Neural progenitor cell (in vitro differentiated cells): ENCODE measurements at regions not wholly inside any gene's neighbourhood (a gene's known extent, or its start where the extent isn't known, plus 50 kb on each side); places are given as distances from the start of the nearest gene placed in this dataset.

Experiments used
- EZH2 ChIP-seq: fragments of 200-600 bp; sonication (generic); IDR thresholded peaks from 2 replicates; pipeline ENCODE4 v1.6.1; 2017; ENCODE audit warnings: antibody characterized with exemption, mild to moderate bottlenecking, moderate library complexity
- EZH2phosphoT487 ChIP-seq: fragments of 200-600 bp; sonication (generic); IDR thresholded peaks from 2 replicates; pipeline ENCODE4 v1.6.1; 2017; ENCODE audit warnings: antibody characterized with exemption
- TF ChIP-seq, protein P1 (sequence below): fragments of 200-600 bp; sonication (generic); IDR thresholded peaks from 2 replicates; pipeline ENCODE4 v1.5.1; 2017; ENCODE audit warnings: antibody characterized with exemption, mild to moderate bottlenecking

DNA sequence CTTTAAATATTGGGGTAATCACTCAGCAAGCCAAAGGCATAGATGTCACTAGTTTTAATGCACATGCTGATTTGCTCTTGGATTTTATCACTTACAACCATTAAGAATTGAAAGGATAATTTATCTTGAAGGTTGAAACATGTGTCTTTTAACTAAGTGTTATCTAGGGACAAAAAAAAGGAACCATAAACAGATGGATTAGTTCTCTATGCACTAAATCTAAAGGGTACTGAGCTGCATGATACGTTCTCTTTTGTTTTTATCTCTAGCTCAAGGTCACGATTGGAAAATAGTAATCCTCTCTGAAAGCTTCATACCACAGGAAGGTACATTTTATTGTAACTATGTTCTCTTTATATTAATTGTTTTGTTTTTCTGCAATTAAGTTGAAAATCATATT, 1426.6 kb downstream of the GRIK2 start:
- TF ChIP-seq, protein P1, sequence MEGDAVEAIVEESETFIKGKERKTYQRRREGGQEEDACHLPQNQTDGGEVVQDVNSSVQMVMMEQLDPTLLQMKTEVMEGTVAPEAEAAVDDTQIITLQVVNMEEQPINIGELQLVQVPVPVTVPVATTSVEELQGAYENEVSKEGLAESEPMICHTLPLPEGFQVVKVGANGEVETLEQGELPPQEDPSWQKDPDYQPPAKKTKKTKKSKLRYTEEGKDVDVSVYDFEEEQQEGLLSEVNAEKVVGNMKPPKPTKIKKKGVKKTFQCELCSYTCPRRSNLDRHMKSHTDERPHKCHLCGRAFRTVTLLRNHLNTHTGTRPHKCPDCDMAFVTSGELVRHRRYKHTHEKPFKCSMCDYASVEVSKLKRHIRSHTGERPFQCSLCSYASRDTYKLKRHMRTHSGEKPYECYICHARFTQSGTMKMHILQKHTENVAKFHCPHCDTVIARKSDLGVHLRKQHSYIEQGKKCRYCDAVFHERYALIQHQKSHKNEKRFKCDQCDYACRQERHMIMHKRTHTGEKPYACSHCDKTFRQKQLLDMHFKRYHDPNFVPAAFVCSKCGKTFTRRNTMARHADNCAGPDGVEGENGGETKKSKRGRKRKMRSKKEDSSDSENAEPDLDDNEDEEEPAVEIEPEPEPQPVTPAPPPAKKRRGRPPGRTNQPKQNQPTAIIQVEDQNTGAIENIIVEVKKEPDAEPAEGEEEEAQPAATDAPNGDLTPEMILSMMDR: no peak
- TF ChIP-seq EZH2 (no peak), EZH2phosphoT487 (no peak)
